Keratinocyte (primary cell): ENCODE measurements at regions not wholly inside any gene's neighbourhood (a gene's known extent, or its start where the extent isn't known, plus 50 kb on each side); places are given as distances from the start of the nearest gene placed in this dataset.

ENCODE experiments used
- CTCF ChIP-seq, 3 experiments: IDR thresholded peaks in 1 of 3; conservative IDR thresholded peaks in 1 of 3; optimal IDR thresholded peaks in 1 of 3; 2 replicates in 2 of 3; 3 replicates in 1 of 3; pipeline versions ENCODE3 to v1.5.1; 2011; ENCODE audit warnings: low read length in 3 of 3, mild to moderate bottlenecking in 3 of 3, moderate library complexity in 2 of 3, control low read depth in 1 of 3, inconsistent platforms in 1 of 3; ENCODE audit not compliant: insufficient read depth in 2 of 3; ENCODE audit errors: extremely low read depth in 1 of 3
- EZH2 ChIP-seq: IDR thresholded peaks from one replicate; pipeline ENCODE4 v1.6.1; 2012; ENCODE audit warnings: inconsistent platforms, mild to moderate bottlenecking, low read length, moderate library complexity

GRCh38 chr6:130583268-130583667 lies 217.5 kb downstream of the TMEM200A start:
- TF ChIP-seq CTCF (optimal IDR thresholded peaks at IDR 0.05 in 1 of 3, IDR thresholded peaks at IDR 0.05 in 1 of 3, conservative IDR thresholded peaks at IDR 0.05 in 1 of 3; ENCODE audit: extremely low read depth in 1 of 3, insufficient read depth in 2 of 3, low read length in 3 of 3) = no peak
- TF ChIP-seq EZH2 = no peak
